Epithelial cell of esophagus (primary cell): ENCODE measurements at regions not wholly inside any gene's neighbourhood (a gene's known extent, or its start where the extent isn't known, plus 50 kb on each side); places are given as distances from the start of the nearest gene placed in this dataset.

Source experiments
- DNase-seq: peaks from one replicate; pipeline ENCODE4 v3.0.0; 2010; ENCODE audit warnings: low read depth
- H3K4me3 ChIP-seq: 2 replicates; pipeline ENCODE4 v1.5.1; 2011; ENCODE audit warnings: mild to moderate bottlenecking, low read length, control low read depth
- CTCF ChIP-seq: IDR thresholded peaks from 2 replicates; pipeline ENCODE4 v1.5.1; 2011; ENCODE audit warnings: low read depth, mild to moderate bottlenecking, low read length, control low read depth, inconsistent platforms; ENCODE audit not compliant: insufficient read depth; ENCODE audit errors: missing control alignments

- no peak overlapping the region for H3K4me3 ChIP-seq
- no peak for DNase-seq
- TF ChIP-seq CTCF: no peak
These were observed 1138.5 kb downstream of the NCAM2 start for GRCh38 chr21:22136740-22137139.

DNA sequence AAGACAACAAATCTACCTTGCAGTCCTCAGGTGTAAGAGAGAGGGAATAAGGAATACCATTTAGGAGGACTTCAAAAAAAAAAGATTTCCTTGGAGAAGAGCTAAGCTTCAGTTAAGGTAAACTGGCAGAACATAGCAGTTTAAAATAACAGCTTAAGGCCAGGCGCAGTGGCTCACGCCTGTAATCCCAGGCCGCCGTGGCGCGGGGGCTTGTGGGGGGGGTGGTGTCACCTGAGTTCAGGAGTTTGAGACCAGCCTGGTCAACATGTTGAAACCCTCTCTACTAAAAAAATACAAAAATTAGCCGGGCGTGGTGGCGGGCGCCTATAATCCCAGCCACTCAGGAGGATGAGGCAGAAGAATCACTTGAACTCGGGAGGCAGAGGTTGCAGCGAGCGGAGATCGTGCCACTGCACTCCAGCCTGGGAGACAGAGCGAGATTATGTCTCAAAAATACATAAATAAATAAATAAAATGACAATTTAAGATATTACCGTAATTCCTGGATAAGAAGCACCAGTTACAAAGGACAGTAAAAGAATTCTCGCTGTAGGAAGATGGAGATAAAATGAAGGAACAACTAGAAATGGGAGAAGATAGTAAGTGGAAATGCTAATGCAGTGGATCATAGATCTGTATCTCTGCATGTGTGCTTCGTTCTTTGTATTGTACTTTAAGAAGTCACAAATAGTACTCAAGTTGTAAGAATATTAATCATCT lies 1140.2 kb downstream of the NCAM2 start:
- no peak for TF ChIP-seq CTCF
- DNase-seq: no peak

DNA sequence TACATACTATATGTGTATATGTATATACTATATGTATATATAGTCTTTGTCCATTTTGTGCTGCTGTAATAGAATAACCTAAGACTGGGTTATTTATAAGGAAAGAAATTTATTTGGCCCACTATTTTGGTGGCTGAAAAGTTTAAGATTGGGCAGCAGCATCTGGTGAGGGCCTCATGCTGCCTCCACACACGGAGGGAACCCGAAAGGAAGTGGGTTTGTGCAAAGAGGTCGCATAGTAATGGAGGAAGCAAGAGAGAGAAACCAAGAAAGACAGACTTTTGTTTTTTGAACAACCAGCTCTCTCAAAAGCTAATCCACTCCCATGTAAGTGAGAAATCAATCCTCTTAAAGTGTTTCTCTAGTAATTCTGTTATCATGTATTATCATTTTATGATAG lies 1147.3 kb downstream of the NCAM2 start:
- DNase-seq: no peak
- TF ChIP-seq CTCF: no peak
- H3K4me3 ChIP-seq: no peak overlapping the region

More for the DNA sequence above, 1140.2 kb downstream of the NCAM2 start:
- H3K4me3 ChIP-seq: no peak overlapping the region

GRCh38 chr21:22154579-22155274 lies 1156.5 kb downstream of the NCAM2 start:
- no peak for DNase-seq
- TF ChIP-seq CTCF: no peak
- H3K4me3 ChIP-seq: no peak overlapping the region

- TF ChIP-seq CTCF: no peak
- DNase-seq: no peak
- no peak overlapping the region for H3K4me3 ChIP-seq
These were observed 1166.7 kb downstream of the NCAM2 start for GRCh38 chr21:22164912-22165311.

DNA sequence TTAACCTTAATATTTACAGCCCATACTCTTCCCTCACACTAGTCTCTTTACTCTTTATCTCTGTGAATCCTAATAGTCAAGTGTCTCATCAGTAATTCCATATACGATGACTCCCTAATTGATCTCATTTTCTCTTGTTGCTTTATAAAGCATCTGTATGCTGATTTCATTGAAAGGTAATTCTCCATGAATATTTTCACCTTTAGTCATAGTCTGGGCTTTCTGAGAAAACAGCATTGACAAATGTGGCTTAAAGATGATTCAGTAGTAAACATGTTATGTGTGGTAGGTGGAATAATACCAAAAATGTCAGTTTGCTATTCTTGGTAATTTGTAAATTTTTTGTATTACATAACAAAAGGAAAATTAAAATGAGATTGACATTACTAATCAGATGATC lies 1176.5 kb downstream of the NCAM2 start:
- no peak overlapping the region for H3K4me3 ChIP-seq
- TF ChIP-seq CTCF: no peak
- DNase-seq: peak; percentile 0
